A673 (cell line): ENCODE measurements at regions not wholly inside any gene's neighbourhood (a gene's known extent, or its start where the extent isn't known, plus 50 kb on each side); places are given as distances from the start of the nearest gene placed in this dataset.

Source experiments
- BruUV-seq: library from RNA; stranded (reverse); fragments of 400-500 nt; replicated peaks from 2 replicates; lab custom pipeline; 2021; lab: Mats Ljungman, UMichigan
- CTCF ChIA-PET: fragments of 300-600 bp; sonication (Branson Sonifier 250); formaldehyde crosslinking; loops from one replicate; lab custom pipeline; 2022; ENCODE audit warnings: antibody characterized with exemption; lab: Charles Lee
- POLR2A ChIA-PET: fragments of 300-600 bp; sonication (Branson Sonifier 250); formaldehyde crosslinking; loops from one replicate; lab custom pipeline; 2022; ENCODE audit warnings: antibody characterized with exemption; ENCODE audit not compliant: low non-redundant PET; lab: Charles Lee
- DNase-seq: peaks from one replicate; pipeline ENCODE4 v3.0.0-alpha.2; 2015; ENCODE audit warnings: low spot score
- H3K27ac ChIP-seq: fragments of 200-600 bp; sonication (generic); 2 replicates; pipeline ENCODE4 v1.5.1; 2016; ENCODE audit warnings: mixed run types, low read depth, mild to moderate bottlenecking, mixed read lengths, antibody characterized with exemption, low read length; ENCODE audit not compliant: poor library complexity, severe bottlenecking
- H3K27me3 ChIP-seq: fragments of 200-600 bp; sonication (generic); replicated peaks from 2 replicates; pipeline ENCODE4 v1.6.1; 2017; ENCODE audit warnings: mixed run types, low read depth, mild to moderate bottlenecking, mixed read lengths, antibody characterized with exemption, low read length; ENCODE audit not compliant: insufficient read depth, poor library complexity
- H3K36me3 ChIP-seq: fragments of 200-600 bp; sonication (generic); 2 replicates; pipeline ENCODE4 v1.6.1; 2016; ENCODE audit warnings: mixed run types, mild to moderate bottlenecking, mixed read lengths, antibody characterized with exemption, low read length; ENCODE audit not compliant: insufficient read depth, poor library complexity, severe bottlenecking
- H3K4me1 ChIP-seq: fragments of 200-600 bp; sonication (generic); 2 replicates; pipeline ENCODE4 v1.6.1; 2017; ENCODE audit warnings: mixed run types, mild to moderate bottlenecking, mixed read lengths, antibody characterized with exemption, low read length; ENCODE audit not compliant: insufficient read depth, poor library complexity, severe bottlenecking
- H3K4me3 ChIP-seq: fragments of 200-600 bp; sonication (generic); 2 replicates; pipeline ENCODE4 v1.5.1; 2016; ENCODE audit warnings: low read depth, mixed run types, mild to moderate bottlenecking, mixed read lengths, low read length; ENCODE audit not compliant: poor library complexity, severe bottlenecking
- H3K9me3 ChIP-seq: fragments of 200-600 bp; sonication (generic); 2 replicates; pipeline ENCODE4 v1.6.1; 2016; ENCODE audit warnings: mixed run types, low read depth, mild to moderate bottlenecking, mixed read lengths, antibody characterized with exemption, low read length; ENCODE audit not compliant: poor library complexity, severe bottlenecking
- CTCF ChIP-seq: fragments of 300-800, 200-600 bp; sonication (generic); conservative IDR thresholded peaks from 2 replicates; pipeline ENCODE4 v1.5.1; 2017; ENCODE audit warnings: low read depth, mild to moderate bottlenecking, antibody characterized with exemption, low read length, moderate library complexity, mixed read lengths
- EZH2 ChIP-seq: fragments of 200-600 bp; sonication (generic); IDR thresholded peaks from 2 replicates; pipeline ENCODE4 v1.6.1; 2017; ENCODE audit warnings: borderline replicate concordance, low read depth, mild to moderate bottlenecking, mixed read lengths, antibody characterized with exemption, low read length; ENCODE audit not compliant: poor library complexity, severe bottlenecking
- intact Hi-C: fragments of 100-400 bp; cut with micrococcal nuclease; formaldehyde crosslinking; loops from one replicate; pipeline ENCODE4 v1.10.0; 2022; ENCODE audit not compliant: unreplicated experiment

- Histone ChIP-seq H3K4me1 (no peaks in the 10 kb centered on the region), H3K9me3 (no peaks in the 10 kb centered on the region), H3K27ac (no peak overlapping the region), H3K4me3 (no peak overlapping the region), H3K27me3 (no peaks in the 10 kb centered on the region), H3K36me3 (no peaks in the 10 kb centered on the region)
- no TSS peak for BruUV-seq
- intact Hi-C loops: no loop called here
- CTCF ChIA-PET: interaction anchor here (0.6 kb wide), 1 partner anchor 1108 kb away, joined by 11 read pairs; no protein-coding TSS in a partner anchor
- TF ChIP-seq EZH2 (no peak), CTCF (no peak)
- DNase-seq: no peak
- POLR2A ChIA-PET: no interaction called here
These were observed 184.6 kb upstream of the PHYHIPL start for GRCh38 chr10:58991856-58992255.

- H3K27ac ChIP-seq: no peak overlapping the region
- no peak overlapping the region for H3K4me3 ChIP-seq
- no peaks in the 10 kb centered on the region for H3K27me3 ChIP-seq
- POLR2A ChIA-PET: interaction anchor here (0.6 kb wide), 1 partner anchor 214 kb away, joined by 8 read pairs; no protein-coding TSS in a partner anchor
- TF ChIP-seq CTCF (no peak), EZH2 (no peak)
- no TSS peak for BruUV-seq
- no peaks in the 10 kb centered on the region for H3K4me1 ChIP-seq
- intact Hi-C loops: no loop called here
- no peak for DNase-seq
- no peaks in the 10 kb centered on the region for H3K9me3 ChIP-seq
- no peaks in the 10 kb centered on the region for H3K36me3 ChIP-seq
- CTCF ChIA-PET: no interaction called here
These were observed 183.5 kb upstream of the PHYHIPL start for GRCh38 chr10:58992830-58993460.

- Histone ChIP-seq H3K4me3 (no peak overlapping the region), H3K36me3 (no peaks in the 10 kb centered on the region), H3K4me1 (no peaks in the 10 kb centered on the region), H3K27me3 (no peaks in the 10 kb centered on the region), H3K27ac (no peak overlapping the region), H3K9me3 (no peaks in the 10 kb centered on the region)
- ChIA-PET CTCF (no interaction called here), POLR2A (interaction anchor here (0.6 kb wide), 1 partner anchor 214 kb away, joined by 8 read pairs; no protein-coding TSS in a partner anchor)
- BruUV-seq: no TSS peak
- intact Hi-C loops: no loop called here
- no peak for DNase-seq
- TF ChIP-seq EZH2 (no peak), CTCF (no peak)
These were observed 182.8 kb upstream of the PHYHIPL start for GRCh38 chr10:58993480-58994221.
